Neuronal stem cell (in vitro differentiated cells): ENCODE measurements at regions not wholly inside any gene's neighbourhood (a gene's known extent, or its start where the extent isn't known, plus 50 kb on each side); places are given as distances from the start of the nearest gene placed in this dataset.
"Not testable (repeated sequence)": the region's sequence is repeated elsewhere in the genome, so short reads cannot be mapped to it uniquely, and the experiment has no call there.

ENCODE experiments used
- DNase-seq: peaks from one replicate; pipeline ENCODE4 v3.0.0-alpha.2; 2013; ENCODE audit warnings: low spot score
- H2AFZ ChIP-seq: one replicate; pipeline ENCODE4 v1.6.1; 2013; ENCODE audit warnings: mild to moderate bottlenecking, low read length, inconsistent platforms
- H2AK5ac ChIP-seq: 2 replicates; pipeline ENCODE4 v1.6.1; 2013; ENCODE audit warnings: low read depth, mild to moderate bottlenecking, inconsistent platforms, low read length, moderate library complexity, mixed read lengths
- H2BK120ac ChIP-seq: 2 replicates; pipeline ENCODE4 v1.6.1; 2013; ENCODE audit warnings: low read depth, mild to moderate bottlenecking, inconsistent platforms, low read length, moderate library complexity, mixed read lengths
- H2BK12ac ChIP-seq: one replicate; pipeline ENCODE4 v1.6.1; 2013; ENCODE audit warnings: low read length, inconsistent platforms
- H2BK15ac ChIP-seq: 2 replicates; pipeline ENCODE4 v1.6.1; 2013; ENCODE audit warnings: mild to moderate bottlenecking, low read length, inconsistent platforms, mixed read lengths
- H2BK5ac ChIP-seq: one replicate; pipeline ENCODE4 v1.6.1; 2013; ENCODE audit warnings: inconsistent platforms, mild to moderate bottlenecking, low read length, moderate library complexity
- H3K14ac ChIP-seq: one replicate; pipeline ENCODE4 v1.6.1; 2013; ENCODE audit warnings: low read length, inconsistent platforms
- H3K18ac ChIP-seq: 2 replicates; pipeline ENCODE4 v1.6.1; 2013; ENCODE audit warnings: low read length, inconsistent platforms
- H3K23ac ChIP-seq: 2 replicates; pipeline ENCODE4 v1.6.1; 2013; ENCODE audit warnings: low read depth, mild to moderate bottlenecking, mixed read lengths, low read length, inconsistent platforms; ENCODE audit not compliant: poor library complexity
- H3K27ac ChIP-seq: replicated peaks from 3 replicates; pipeline ENCODE4 v1.5.1; 2013; ENCODE audit warnings: low read length, inconsistent platforms
- H3K27me3 ChIP-seq, 3 experiments: 2 replicates each; pipeline ENCODE4 v1.6.1; 2013; ENCODE audit warnings: low read length in 3 of 3, mild to moderate bottlenecking in 2 of 3, inconsistent platforms in 1 of 3, low read depth in 1 of 3, mixed read lengths in 1 of 3, moderate library complexity in 1 of 3; ENCODE audit not compliant: control insufficient read depth in 3 of 3, insufficient read depth in 3 of 3
- H3K36me3 ChIP-seq, 2 donors: replicated peaks in 1 of 2; 2 replicates each; pipeline ENCODE4 v1.6.1; 2013; ENCODE audit warnings: low read length in 2 of 2; ENCODE audit not compliant: control insufficient read depth in 2 of 2, insufficient read depth in 2 of 2
- H3K4ac ChIP-seq: 2 replicates; pipeline ENCODE4 v1.6.1; 2013; ENCODE audit warnings: inconsistent platforms, mild to moderate bottlenecking, low read length, moderate library complexity
- H3K4me1 ChIP-seq, 2 donors: 1 replicate in 1 of 2; 2 replicates in 1 of 2; pipeline ENCODE4 v1.6.1; 2013; ENCODE audit warnings: low read length in 2 of 2, low read depth in 1 of 2; ENCODE audit not compliant: control insufficient read depth in 2 of 2, insufficient read depth in 1 of 2
- H3K4me2 ChIP-seq: one replicate; pipeline ENCODE4 v1.6.1; 2013; ENCODE audit warnings: mild to moderate bottlenecking, low read length, inconsistent platforms; ENCODE audit not compliant: insufficient read depth, poor library complexity, severe bottlenecking
- H3K4me3 ChIP-seq, 2 donors: 2 replicates each; pipeline ENCODE4 v1.5.1; 2013; ENCODE audit warnings: low read length in 2 of 2, mild to moderate bottlenecking in 2 of 2, inconsistent platforms in 1 of 2, moderate library complexity in 1 of 2
- H3K79me1 ChIP-seq: one replicate; pipeline ENCODE4 v1.6.1; 2013; ENCODE audit warnings: low read depth, mild to moderate bottlenecking, inconsistent platforms, low read length, moderate library complexity
- H3K9ac ChIP-seq: one replicate; pipeline ENCODE4 v1.6.1; 2013; ENCODE audit warnings: mild to moderate bottlenecking, low read depth, low read length, inconsistent platforms; ENCODE audit not compliant: poor library complexity
- H3K9me3 ChIP-seq, 2 donors: replicated peaks in 1 of 2; 2 replicates each; pipeline versions ENCODE3 to v1.6.1; 2013; ENCODE audit warnings: low read length in 2 of 2, mild to moderate bottlenecking in 2 of 2, inconsistent platforms in 1 of 2, low read depth in 1 of 2, mixed read lengths in 1 of 2, moderate library complexity in 1 of 2; ENCODE audit not compliant: control insufficient read depth in 2 of 2, insufficient read depth in 1 of 2
- H4K8ac ChIP-seq: one replicate; pipeline ENCODE4 v1.6.1; 2013; ENCODE audit warnings: low read depth, mild to moderate bottlenecking, inconsistent platforms, low read length, moderate library complexity
- H4K91ac ChIP-seq: one replicate; pipeline ENCODE4 v1.6.1; 2013; ENCODE audit warnings: low read length, low read depth, mild to moderate bottlenecking, inconsistent platforms; ENCODE audit not compliant: poor library complexity
- WGBS, 2 donors: extraction: QIAGEN DNeasy Blood & Tissue Kit; methylation state at CpG; one replicate each; pipeline ENCODE4 v1.1.7; 2013; ENCODE audit warnings: missing lambda C conversion rate in 2 of 2, mixed read lengths in 1 of 2; ENCODE audit not compliant: insufficient read length in 2 of 2, insufficient replicate concordance in 1 of 2; ENCODE audit errors: extremely low coverage in 2 of 2; 5-methylcytosine and 5-hydroxymethylcytosine counted together

DNA sequence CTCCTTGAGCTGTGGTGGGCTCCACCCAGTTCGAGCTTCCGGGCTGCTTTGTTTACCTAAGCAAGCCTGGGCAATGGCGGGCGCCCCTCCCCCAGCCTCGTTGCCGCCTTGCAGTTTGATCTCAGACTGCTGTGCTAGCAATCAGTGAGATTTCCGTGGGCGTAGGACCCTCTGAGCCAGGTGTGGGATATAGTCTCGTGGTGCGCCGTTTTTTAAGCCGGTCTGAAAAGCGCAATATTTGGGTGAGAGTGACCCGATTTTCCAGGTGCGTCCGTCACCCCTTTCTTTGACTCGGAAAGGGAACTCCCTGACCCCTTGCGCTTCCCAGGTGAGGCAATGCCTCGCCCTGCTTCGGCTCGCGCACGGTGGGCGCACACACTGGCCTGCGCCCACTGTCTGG lies 1151.1 kb upstream of the SORCS1 start:
- H2BK12ac ChIP-seq, H3K4me2 ChIP-seq, H2BK120ac ChIP-seq, H2BK5ac ChIP-seq, H3K9me3 ChIP-seq, H3K79me1 ChIP-seq, H2BK15ac ChIP-seq, DNase-seq, H3K27me3 ChIP-seq, H4K91ac ChIP-seq, H3K27ac ChIP-seq, H3K14ac ChIP-seq, H4K8ac ChIP-seq, H3K4ac ChIP-seq, H2AK5ac ChIP-seq, H3K23ac ChIP-seq, H3K4me3 ChIP-seq, H3K4me1 ChIP-seq, H3K9ac ChIP-seq, H3K18ac ChIP-seq, H3K36me3 ChIP-seq: not testable (repeated sequence)
- no CpG with 5 or more reads among the region's 25 CpGs for WGBS, 2 donors
- peak overlapping the region; percentile 79 for H2AFZ ChIP-seq

DNA sequence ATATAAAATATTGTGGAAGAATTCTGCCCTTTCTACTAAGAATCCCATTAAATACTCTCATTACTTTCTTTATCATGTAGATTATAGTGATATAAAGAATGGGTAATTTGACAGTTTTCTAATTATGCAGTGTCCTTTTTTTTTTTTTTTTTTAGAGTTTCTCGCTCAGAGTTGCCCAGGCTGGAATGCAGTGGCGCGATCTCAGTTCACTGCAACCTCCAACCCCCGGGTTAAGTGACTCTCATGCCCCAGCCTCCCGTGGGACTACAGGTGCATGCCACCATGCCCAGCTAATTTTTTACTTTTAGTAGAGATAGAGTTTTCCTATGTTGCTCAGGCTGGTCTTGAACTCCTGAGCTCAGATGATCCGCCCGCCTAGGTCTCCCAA lies 1143.4 kb upstream of the SORCS1 start:
- Histone ChIP-seq H4K91ac (no peak overlapping the region), H2BK120ac (no peak overlapping the region), H2BK5ac (no peak overlapping the region), H3K18ac (no peak overlapping the region), H3K27me3 (no peaks in the 10 kb centered on the region), H3K4me1 (no peaks in the 10 kb centered on the region), H3K9ac (no peak overlapping the region), H3K23ac (no peak overlapping the region), H3K36me3 (no peaks in the 10 kb centered on the region), H3K4me3 (no peak overlapping the region), H2BK15ac (no peak overlapping the region), H3K4me2 (no peak overlapping the region), H4K8ac (no peak overlapping the region), H3K14ac (no peak overlapping the region), H3K4ac (no peak overlapping the region), H2BK12ac (no peak overlapping the region), H3K27ac (no peak overlapping the region), H2AK5ac (no peak overlapping the region), H2AFZ (no peak overlapping the region), H3K9me3 (no peaks in the 10 kb centered on the region), H3K79me1 (no peaks in the 10 kb centered on the region)
- no CpG with 5 or more reads among the region's 7 CpGs for WGBS, 2 donors
- no peak for DNase-seq

DNA sequence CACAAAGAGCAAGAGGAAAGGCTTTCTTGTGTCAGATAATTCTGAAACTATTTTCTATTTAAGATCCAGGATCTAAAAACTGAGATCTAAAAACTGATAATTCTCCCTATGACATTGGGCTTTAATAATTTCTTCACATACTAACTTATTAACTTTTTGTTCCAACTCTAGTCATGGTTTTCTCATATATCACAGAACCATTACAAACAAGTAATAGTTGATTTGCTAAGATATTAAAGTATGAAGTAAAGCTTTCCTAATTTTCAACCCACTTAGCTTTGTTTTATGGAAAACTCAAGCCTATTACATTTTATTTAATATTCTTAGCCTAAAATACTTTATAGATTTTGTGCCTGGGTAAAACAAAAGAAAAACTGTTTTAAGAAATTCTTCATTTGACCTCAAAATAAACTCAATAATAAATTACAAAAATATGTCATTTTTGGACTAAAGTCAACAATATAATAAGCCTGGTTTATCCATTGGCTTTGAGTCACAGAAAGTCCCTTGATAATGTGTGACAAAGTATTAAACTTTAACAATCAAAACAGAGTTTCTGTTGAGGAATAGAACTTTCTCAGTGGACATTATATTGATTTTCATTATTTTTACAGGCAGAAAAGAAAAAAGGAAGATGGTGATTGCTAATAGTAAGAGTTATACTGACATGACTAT lies 1142.9 kb upstream of the SORCS1 start:
- no peak overlapping the region for H3K4me3 ChIP-seq
- no peak overlapping the region for H2BK120ac ChIP-seq
- H2BK12ac ChIP-seq, result no peak overlapping the region
- no peak overlapping the region for H2BK15ac ChIP-seq
- H3K36me3 ChIP-seq, result no peaks in the 10 kb centered on the region
- no peaks in the 10 kb centered on the region for H3K27me3 ChIP-seq
- no peak overlapping the region for H3K9ac ChIP-seq
- H4K91ac ChIP-seq, result no peak overlapping the region
- no peak overlapping the region for H3K4ac ChIP-seq
- no peak overlapping the region for H2AK5ac ChIP-seq
- H3K4me1 ChIP-seq, result no peaks in the 10 kb centered on the region
- no peaks in the 10 kb centered on the region for H3K9me3 ChIP-seq
- no peak for DNase-seq
- H2AFZ ChIP-seq, result no peak overlapping the region
- H3K79me1 ChIP-seq, result no peaks in the 10 kb centered on the region
- no peak overlapping the region for H3K18ac ChIP-seq
- no peak overlapping the region for H3K14ac ChIP-seq
- no peak overlapping the region for H3K4me2 ChIP-seq
- no peak overlapping the region for H3K23ac ChIP-seq
- no peak overlapping the region for H2BK5ac ChIP-seq
- no peak overlapping the region for H4K8ac ChIP-seq
- no peak overlapping the region for H3K27ac ChIP-seq

DNA sequence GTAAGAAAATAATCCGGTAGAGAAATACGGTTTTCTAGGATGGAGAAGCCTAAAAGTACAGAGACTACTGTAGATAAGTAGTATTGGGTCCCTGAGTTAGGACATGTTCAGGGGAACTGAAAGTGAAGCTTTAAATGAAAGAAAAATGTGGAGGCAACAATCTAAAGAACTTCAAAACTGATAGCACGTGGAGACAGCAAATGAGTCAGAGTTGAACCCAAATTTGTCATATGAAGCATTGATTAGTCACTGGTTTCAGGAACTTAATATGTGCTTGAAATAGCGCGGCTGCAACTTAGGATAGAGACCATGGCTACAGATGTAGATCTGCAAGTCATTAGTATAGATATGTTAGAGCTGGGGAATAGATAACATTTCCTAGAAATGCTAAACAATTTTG lies 1138.6 kb upstream of the SORCS1 start:
- H3K4ac ChIP-seq, result no peak overlapping the region
- no peak overlapping the region for H3K9ac ChIP-seq
- DNase-seq, result no peak
- H2BK12ac ChIP-seq, result no peak overlapping the region
- H3K23ac ChIP-seq, result no peak overlapping the region
- no peak overlapping the region for H3K4me2 ChIP-seq
- no peaks in the 10 kb centered on the region for H3K27me3 ChIP-seq
- H3K9me3 ChIP-seq, result no peaks in the 10 kb centered on the region
- H3K4me1 ChIP-seq, result no peaks in the 10 kb centered on the region
- no peak overlapping the region for H3K14ac ChIP-seq
- no peak overlapping the region for H3K18ac ChIP-seq
- H2BK120ac ChIP-seq, result no peak overlapping the region
- no peak overlapping the region for H2AFZ ChIP-seq
- no peak overlapping the region for H2BK5ac ChIP-seq
- WGBS, 2 donors, result no CpG with 5 or more reads among the region's 5 CpGs
- no peaks in the 10 kb centered on the region for H3K79me1 ChIP-seq
- H3K4me3 ChIP-seq, result no peak overlapping the region
- no peak overlapping the region for H2AK5ac ChIP-seq
- H4K8ac ChIP-seq, result no peak overlapping the region
- no peaks in the 10 kb centered on the region for H3K36me3 ChIP-seq
- H4K91ac ChIP-seq, result no peak overlapping the region
- H3K27ac ChIP-seq, result no peak overlapping the region
- H2BK15ac ChIP-seq, result no peak overlapping the region
